ENCODE measurements at regions not wholly inside any gene's neighbourhood (a gene's known extent, or its start where the extent isn't known, plus 50 kb on each side); places are given as distances from the start of the nearest gene placed in this dataset.
A peak's percentile ranks its signal among the peaks of the same experiment; 100 is the strongest.

GRCh38 chr3:78004571-78004970 lies 964.7 kb downstream of the ROBO2 start:
- DNase-seq, result no peak

GRCh38 chr3:78013653-78014052 lies 973.8 kb downstream of the ROBO2 start:
- no peak for DNase-seq

GRCh38 chr3:78015856-78016255 lies 976.0 kb downstream of the ROBO2 start:
- DNase-seq, result no peak

GRCh38 chr3:78021710-78022109 lies 981.8 kb downstream of the ROBO2 start:
- no peak for DNase-seq

- no peak for DNase-seq
Measured at GRCh38 chr3:78022232-78022631, 982.3 kb downstream of the ROBO2 start.

- no peak for DNase-seq
Measured at GRCh38 chr3:78023257-78023656, 983.4 kb downstream of the ROBO2 start.

GRCh38 chr3:78025916-78026315 lies 986.0 kb downstream of the ROBO2 start:
- no peak for DNase-seq

- DNase-seq, result no peak
Measured at GRCh38 chr3:78026318-78026828, 986.5 kb downstream of the ROBO2 start.

- no peak for DNase-seq
Measured at GRCh38 chr3:78029775-78030174, 989.9 kb downstream of the ROBO2 start.

- no peak for DNase-seq
Measured at GRCh38 chr3:78035131-78035641, 995.3 kb downstream of the ROBO2 start.

- DNase-seq, result no peak
Measured at GRCh38 chr3:78041486-78041885, 1001.6 kb downstream of the ROBO2 start.

- no peak for DNase-seq
Measured at GRCh38 chr3:78046566-78046965, 1006.7 kb downstream of the ROBO2 start.

GRCh38 chr3:78048698-78049097 lies 1008.8 kb downstream of the ROBO2 start:
- DNase-seq, result no peak

GRCh38 chr3:78049521-78049920 lies 1009.6 kb downstream of the ROBO2 start:
- no peak for DNase-seq

GRCh38 chr3:78050276-78051065 lies 1010.6 kb downstream of the ROBO2 start:
- no peak for DNase-seq

- DNase-seq, result peak; percentile 22
Measured at GRCh38 chr3:78052746-78053145, 1012.8 kb downstream of the ROBO2 start.

- DNase-seq, result no peak
Measured at GRCh38 chr3:78066287-78066686, 1026.4 kb downstream of the ROBO2 start.

- DNase-seq, result no peak
Measured at GRCh38 chr3:78070188-78070587, 1030.3 kb downstream of the ROBO2 start.

- DNase-seq, result no peak
Measured at GRCh38 chr3:78076379-78076778, 1036.5 kb downstream of the ROBO2 start.

- DNase-seq, result no peak
Measured at GRCh38 chr3:78077178-78077577, 1037.3 kb downstream of the ROBO2 start.

GRCh38 chr3:78077842-78078241 lies 1037.9 kb downstream of the ROBO2 start:
- DNase-seq, result no peak

- no peak for DNase-seq
Measured at GRCh38 chr3:78079514-78079913, 1039.6 kb downstream of the ROBO2 start.

GRCh38 chr3:78086150-78086549 lies 1046.3 kb downstream of the ROBO2 start:
- DNase-seq, result no peak

- no peak for DNase-seq
Measured at GRCh38 chr3:78087134-78087533, 1047.2 kb downstream of the ROBO2 start.

- no peak for DNase-seq
Measured at GRCh38 chr3:78088006-78088405, 1048.1 kb downstream of the ROBO2 start.

All from femur (tissue), 1 donor.